HG02943 (cell line): ENCODE measurements at regions not wholly inside any gene's neighbourhood (a gene's known extent, or its start where the extent isn't known, plus 50 kb on each side); places are given as distances from the start of the nearest gene placed in this dataset.
"Not testable (repeated sequence)": the region's sequence is repeated elsewhere in the genome, so short reads cannot be mapped to it uniquely, and the experiment has no call there.

Experiments
- ATAC-seq: cut with Tn5 transposase; IDR thresholded peaks from one replicate; pipeline ENCODE4 v1.9.1; 2021; ENCODE audit warnings: mild to moderate bottlenecking, low read depth, moderate library complexity; ENCODE audit not compliant: unreplicated experiment

DNA sequence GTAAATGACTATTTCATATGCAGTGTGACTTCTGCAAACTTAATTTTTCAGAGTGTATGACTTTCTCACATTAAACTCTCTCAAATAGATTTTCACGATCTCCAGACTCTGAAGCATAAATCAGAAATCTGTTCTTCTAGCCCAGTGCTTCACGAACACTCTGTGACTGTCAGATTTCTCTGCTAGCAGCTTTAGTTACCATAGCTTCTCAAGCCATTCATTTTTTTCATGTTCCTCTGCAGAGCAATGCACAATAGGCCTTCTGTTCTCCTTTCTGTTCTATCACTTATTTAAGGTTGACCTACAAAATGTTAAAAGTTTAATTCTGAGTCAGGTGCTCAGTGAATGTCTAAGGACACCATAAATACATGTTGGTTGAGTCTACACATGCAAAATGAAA, 1102.2 kb downstream of the TUSC7 start:
- no peak for ATAC-seq

- no peak for ATAC-seq
Observed at GRCh38 chr3:117814975-117815374, 1105.4 kb downstream of the TUSC7 start.

GRCh38 chr3:117817103-117817502, 1107.5 kb downstream of the TUSC7 start:
- ATAC-seq, result no peak

DNA sequence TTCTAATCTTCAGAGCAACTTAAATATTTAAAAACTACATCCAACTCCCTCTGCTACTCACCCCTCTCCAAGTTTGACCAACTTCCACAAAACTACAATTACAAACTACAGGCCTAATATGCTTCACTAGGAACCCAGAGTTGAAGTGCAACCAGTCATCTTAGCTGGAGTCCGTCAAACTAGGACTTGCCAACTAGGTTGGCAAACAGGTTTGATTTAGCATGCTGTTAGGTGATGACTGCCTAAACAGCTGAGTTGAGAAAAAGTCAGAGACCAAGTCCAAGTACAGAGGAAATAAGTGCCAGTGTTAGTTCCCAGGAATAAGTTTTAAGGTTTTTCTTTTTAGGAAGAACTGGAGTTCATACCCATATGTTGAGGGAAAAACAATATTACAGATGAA, 1109.0 kb downstream of the TUSC7 start:
- no peak for ATAC-seq

DNA sequence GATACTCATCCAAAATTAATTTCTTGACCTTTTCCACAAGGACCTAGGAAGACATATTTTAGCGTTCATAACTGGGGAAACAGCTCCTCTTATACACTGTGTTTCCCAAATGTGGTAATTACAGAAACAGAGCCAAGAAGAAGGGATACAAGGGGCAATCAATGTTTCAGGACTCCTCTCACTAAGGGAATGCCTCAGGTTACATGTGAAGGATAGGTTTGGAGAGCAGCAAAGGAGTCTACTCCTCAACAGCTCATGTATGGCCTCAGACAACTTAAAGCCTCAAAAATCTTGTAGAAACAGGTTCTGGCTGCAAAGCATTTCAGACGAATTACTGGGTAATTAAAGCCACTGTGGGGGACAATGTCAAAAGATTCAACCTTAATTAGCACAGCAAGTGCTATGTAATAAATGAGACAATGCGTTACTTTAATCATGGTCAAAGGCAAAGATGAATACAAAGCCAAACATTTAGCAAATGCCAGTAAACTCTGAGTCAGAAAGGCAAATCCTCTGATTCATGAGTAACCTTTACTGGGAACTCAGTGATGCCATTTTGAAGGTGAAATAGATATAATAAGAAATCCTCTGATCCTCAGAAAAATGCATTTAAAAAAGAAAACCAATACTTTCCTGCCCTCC, 1111.2 kb downstream of the TUSC7 start:
- ATAC-seq, result no peak

DNA sequence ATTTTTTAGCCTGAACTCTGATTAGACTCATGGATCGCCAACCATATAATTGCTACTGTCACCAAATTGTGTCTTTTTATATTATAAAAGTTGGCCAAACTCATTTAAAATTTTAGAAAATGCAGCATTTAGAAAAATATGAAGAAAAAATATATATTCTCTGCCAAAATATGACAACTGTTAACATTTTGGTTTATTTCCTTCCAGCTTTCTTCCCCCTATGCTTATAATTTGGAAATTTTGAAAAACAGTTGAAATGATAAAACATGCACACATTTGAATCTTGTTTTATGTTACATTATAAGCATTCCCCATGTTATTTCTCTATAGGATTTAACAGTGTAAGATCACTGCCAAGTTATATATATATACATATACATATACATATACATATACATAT, 1112.8 kb downstream of the TUSC7 start:
- no peak for ATAC-seq

DNA sequence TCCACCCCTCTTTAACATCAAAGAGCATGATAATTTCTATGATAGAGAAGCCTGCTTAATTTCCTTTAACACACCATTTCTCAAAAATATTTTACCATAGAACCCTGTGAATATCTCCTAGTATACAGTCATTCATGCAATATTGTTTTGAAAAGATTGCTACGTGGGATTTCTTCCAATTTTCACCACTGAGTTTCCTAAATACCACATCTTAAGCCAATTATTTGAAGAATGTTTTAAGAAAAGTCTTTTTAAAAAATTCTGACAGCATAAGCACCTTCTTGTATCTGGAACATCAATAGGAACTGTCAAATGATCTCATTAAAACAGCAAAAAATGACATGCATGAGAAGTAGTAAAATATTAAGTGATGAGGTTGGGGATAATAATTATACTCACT, 1126.7 kb downstream of the TUSC7 start:
- ATAC-seq, result no peak

- no peak for ATAC-seq
Observed at GRCh38 chr3:117837391-117837790, 1127.8 kb downstream of the TUSC7 start.

- ATAC-seq, result no peak
Observed at GRCh38 chr3:117842086-117842485, 1132.5 kb downstream of the TUSC7 start.

DNA sequence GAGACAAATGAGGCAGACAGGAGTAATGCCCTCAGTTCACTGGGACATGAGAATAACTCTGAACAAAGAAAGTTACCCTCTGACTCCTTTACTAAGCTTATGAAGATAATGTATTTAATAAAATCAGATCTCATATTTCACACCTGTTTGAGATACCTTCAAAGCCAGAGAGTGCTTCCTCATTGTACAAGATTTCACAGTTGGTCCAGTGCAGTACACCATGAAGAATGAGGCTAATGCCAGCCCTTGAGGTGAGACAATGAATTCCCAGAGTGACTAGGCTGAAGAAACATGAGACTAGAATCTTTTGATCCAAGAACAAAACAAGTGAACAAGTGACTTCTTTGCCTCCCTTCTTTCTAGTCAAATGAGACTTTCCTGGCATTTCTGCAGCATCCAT, 1133.8 kb downstream of the TUSC7 start:
- no peak for ATAC-seq

GRCh38 chr3:117844676-117845075, 1135.1 kb downstream of the TUSC7 start:
- no peak for ATAC-seq

GRCh38 chr3:117846238-117846637, 1136.7 kb downstream of the TUSC7 start:
- no peak for ATAC-seq

GRCh38 chr3:117848606-117849005, 1139.0 kb downstream of the TUSC7 start:
- no peak for ATAC-seq

DNA sequence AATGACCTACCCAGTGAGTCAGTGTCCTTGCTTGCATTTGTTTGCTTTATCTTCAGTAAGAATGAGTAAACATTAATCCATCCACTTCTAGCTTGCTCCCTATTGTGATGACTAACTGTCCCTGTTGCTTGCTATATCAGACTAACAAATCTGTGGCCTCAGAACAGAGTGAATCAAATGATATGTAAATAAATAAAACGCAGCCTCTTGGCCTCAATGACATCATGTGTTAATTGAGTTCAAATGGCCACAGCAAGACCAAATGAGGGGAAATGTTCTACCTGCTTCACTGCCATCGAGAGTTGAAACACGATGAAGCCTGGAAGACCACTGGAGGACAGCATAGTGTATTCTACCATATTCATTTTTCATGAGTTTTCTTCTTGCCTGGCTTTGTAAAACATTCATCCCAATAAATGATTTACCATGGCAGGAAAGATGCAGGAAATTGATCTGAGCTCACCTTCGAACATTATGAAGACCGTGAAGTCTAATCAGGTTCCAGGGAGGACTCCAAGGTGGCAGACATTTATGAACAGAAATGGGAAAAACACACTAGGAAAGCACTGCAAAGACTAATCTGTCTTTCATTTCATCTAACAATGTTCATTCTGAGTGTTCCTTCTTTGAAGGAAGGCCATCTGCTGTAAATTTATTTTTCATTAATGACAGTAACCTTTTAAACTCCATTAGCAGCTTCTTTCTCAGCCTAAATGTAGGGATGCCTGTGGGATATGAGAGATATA, 1144.5 kb downstream of the TUSC7 start:
- ATAC-seq, result no peak

- no peak for ATAC-seq
Observed at GRCh38 chr3:117856354-117856753, 1146.8 kb downstream of the TUSC7 start.

DNA sequence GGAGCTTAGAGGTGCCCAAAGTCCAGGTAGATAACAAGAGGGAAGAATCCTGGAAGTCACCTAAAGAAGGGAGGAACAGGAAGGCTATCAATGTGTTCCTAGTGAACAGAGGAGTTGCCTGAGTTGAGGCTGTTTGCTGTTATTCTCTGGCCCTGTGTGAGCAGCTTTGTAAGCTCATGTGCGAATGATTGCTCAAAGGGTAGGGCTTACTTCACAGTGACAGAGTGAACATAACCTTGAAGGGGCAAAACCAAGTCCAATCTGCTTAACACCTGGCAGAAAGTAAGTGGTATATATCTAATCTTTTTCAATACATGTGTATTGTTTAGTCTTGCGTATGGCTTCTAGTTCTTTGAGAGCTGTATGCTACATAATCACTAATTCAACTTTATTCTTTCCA, 1153.6 kb downstream of the TUSC7 start:
- no peak for ATAC-seq

DNA sequence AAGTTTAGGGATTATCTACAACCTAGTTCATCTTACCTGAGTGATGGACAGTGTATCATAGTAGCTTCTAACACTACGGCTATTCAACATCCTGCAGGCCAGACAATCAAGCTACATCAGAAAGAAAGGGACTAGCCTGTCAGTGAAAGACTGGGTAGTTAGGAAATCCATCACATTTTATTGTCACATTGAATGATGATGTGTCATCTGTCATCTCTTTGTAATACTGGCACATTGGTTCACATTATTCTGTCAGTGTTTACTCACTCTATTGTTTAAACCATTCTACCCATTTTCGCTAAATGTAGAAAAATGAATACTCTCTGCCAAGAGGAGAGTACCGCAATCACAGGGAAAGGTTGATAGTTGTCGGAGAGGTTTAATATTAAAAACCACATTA, 1155.8 kb downstream of the TUSC7 start:
- no peak for ATAC-seq

DNA sequence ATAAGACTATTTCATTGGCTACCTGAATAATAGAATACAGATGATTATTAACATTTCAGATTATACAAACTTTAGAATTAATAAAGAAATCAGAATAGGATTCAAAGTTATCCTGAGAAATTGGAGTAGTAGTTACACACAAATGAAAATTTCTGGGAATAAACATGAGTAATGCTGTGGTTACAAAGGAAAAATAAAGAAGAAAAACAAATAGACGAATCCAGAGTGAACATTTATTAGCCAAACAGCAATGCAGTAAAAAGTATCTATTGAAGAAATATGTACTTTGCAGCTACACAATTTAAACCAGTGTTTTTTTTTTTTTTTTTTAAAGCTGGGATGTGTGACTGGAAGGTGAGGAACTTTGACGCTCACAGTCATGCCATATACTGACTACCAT, 1159.2 kb downstream of the TUSC7 start:
- ATAC-seq, result no peak

- ATAC-seq, result no peak
Observed at GRCh38 chr3:117871934-117872333, 1162.4 kb downstream of the TUSC7 start.

- not testable (repeated sequence) for ATAC-seq
Observed at GRCh38 chr3:117872594-117873248, 1161.9 kb downstream of the IGSF11 start.

DNA sequence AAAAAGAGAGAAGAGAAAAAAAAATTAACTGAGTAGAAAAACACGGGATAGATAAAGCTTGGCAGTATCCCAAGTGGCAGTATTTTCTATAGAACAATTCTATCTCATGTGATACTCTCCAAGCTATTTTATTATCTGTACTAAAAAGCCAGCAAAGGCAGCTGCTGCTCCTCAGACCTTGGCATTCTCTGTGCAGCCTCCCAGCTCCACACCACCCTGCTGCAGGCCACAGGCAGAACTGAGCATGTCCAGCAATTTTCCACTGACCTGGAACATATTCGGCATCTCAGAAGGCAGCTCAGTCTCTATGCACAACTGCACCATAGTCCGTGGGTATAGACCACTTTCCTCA, 1161.4 kb downstream of the IGSF11 start:
- no peak for ATAC-seq
